ENCODE measurements at regions not wholly inside any gene's neighbourhood (a gene's known extent, or its start where the extent isn't known, plus 50 kb on each side); places are given as distances from the start of the nearest gene placed in this dataset.

- no peak overlapping the region for H3K27ac ChIP-seq (ENCODE audit: low read depth, low read length)
- H3K79me2 ChIP-seq (ENCODE audit: control insufficient read depth, insufficient read depth, low read length, unreplicated experiment): no peaks in the 10 kb centered on the region
- H3K36me3 ChIP-seq (ENCODE audit: insufficient read depth, low read length): no peaks in the 10 kb centered on the region
- H2AFZ ChIP-seq (ENCODE audit: low read length, unreplicated experiment): no peak overlapping the region
- H3K27me3 ChIP-seq (ENCODE audit: insufficient read depth, low read length): no peaks in the 10 kb centered on the region
- no peaks in the 10 kb centered on the region for H3K4me1 ChIP-seq (ENCODE audit: control insufficient read depth, insufficient read depth, low read length, unreplicated experiment)
- no peak overlapping the region for H3K4me3 ChIP-seq (ENCODE audit: low read depth, low read length)
Observed at GRCh38 chr20:59460352-59460751, 144.0 kb upstream of the PHACTR3 start.

GRCh38 chr20:59461526-59461925 is 142.8 kb upstream of the PHACTR3 start:
- Histone ChIP-seq H3K36me3 (ENCODE audit: insufficient read depth, low read length) (no peaks in the 10 kb centered on the region), H3K79me2 (ENCODE audit: control insufficient read depth, insufficient read depth, low read length, unreplicated experiment) (no peaks in the 10 kb centered on the region), H3K4me3 (ENCODE audit: low read depth, low read length) (no peak overlapping the region), H3K27me3 (ENCODE audit: insufficient read depth, low read length) (no peaks in the 10 kb centered on the region), H2AFZ (ENCODE audit: low read length, unreplicated experiment) (no peak overlapping the region), H3K27ac (ENCODE audit: low read depth, low read length) (no peak overlapping the region), H3K4me1 (ENCODE audit: control insufficient read depth, insufficient read depth, low read length, unreplicated experiment) (no peaks in the 10 kb centered on the region)

GRCh38 chr20:59462249-59462648 is 142.1 kb upstream of the PHACTR3 start:
- Histone ChIP-seq H3K79me2 (ENCODE audit: control insufficient read depth, insufficient read depth, low read length, unreplicated experiment) (no peaks in the 10 kb centered on the region), H3K27me3 (ENCODE audit: insufficient read depth, low read length) (no peaks in the 10 kb centered on the region), H3K27ac (ENCODE audit: low read depth, low read length) (no peak overlapping the region), H3K4me3 (ENCODE audit: low read depth, low read length) (no peak overlapping the region), H3K4me1 (ENCODE audit: control insufficient read depth, insufficient read depth, low read length, unreplicated experiment) (no peaks in the 10 kb centered on the region), H2AFZ (ENCODE audit: low read length, unreplicated experiment) (no peak overlapping the region), H3K36me3 (ENCODE audit: insufficient read depth, low read length) (no peaks in the 10 kb centered on the region)

- no peaks in the 10 kb centered on the region for H3K4me1 ChIP-seq (ENCODE audit: control insufficient read depth, insufficient read depth, low read length, unreplicated experiment)
- no peaks in the 10 kb centered on the region for H3K27me3 ChIP-seq (ENCODE audit: insufficient read depth, low read length)
- H3K27ac ChIP-seq (ENCODE audit: low read depth, low read length): no peak overlapping the region
- no peak overlapping the region for H3K4me3 ChIP-seq (ENCODE audit: low read depth, low read length)
- H2AFZ ChIP-seq (ENCODE audit: low read length, unreplicated experiment): no peak overlapping the region
- no peaks in the 10 kb centered on the region for H3K36me3 ChIP-seq (ENCODE audit: insufficient read depth, low read length)
- no peaks in the 10 kb centered on the region for H3K79me2 ChIP-seq (ENCODE audit: control insufficient read depth, insufficient read depth, low read length, unreplicated experiment)
Observed at GRCh38 chr20:59463541-59463940, 140.8 kb upstream of the PHACTR3 start.

- Histone ChIP-seq H3K4me3 (ENCODE audit: low read depth, low read length) (no peak overlapping the region), H3K79me2 (ENCODE audit: control insufficient read depth, insufficient read depth, low read length, unreplicated experiment) (no peaks in the 10 kb centered on the region), H3K36me3 (ENCODE audit: insufficient read depth, low read length) (no peaks in the 10 kb centered on the region), H3K4me1 (ENCODE audit: control insufficient read depth, insufficient read depth, low read length, unreplicated experiment) (no peaks in the 10 kb centered on the region), H3K27me3 (ENCODE audit: insufficient read depth, low read length) (no peaks in the 10 kb centered on the region), H2AFZ (ENCODE audit: low read length, unreplicated experiment) (no peak overlapping the region), H3K27ac (ENCODE audit: low read depth, low read length) (no peak overlapping the region)
Observed at GRCh38 chr20:59466107-59466815, 138.1 kb upstream of the PHACTR3 start.

GRCh38 chr20:59468831-59469230 is 135.5 kb upstream of the PHACTR3 start:
- no peak overlapping the region for H2AFZ ChIP-seq (ENCODE audit: low read length, unreplicated experiment)
- no peaks in the 10 kb centered on the region for H3K79me2 ChIP-seq (ENCODE audit: control insufficient read depth, insufficient read depth, low read length, unreplicated experiment)
- H3K27ac ChIP-seq (ENCODE audit: low read depth, low read length): no peak overlapping the region
- no peaks in the 10 kb centered on the region for H3K36me3 ChIP-seq (ENCODE audit: insufficient read depth, low read length)
- H3K27me3 ChIP-seq (ENCODE audit: insufficient read depth, low read length): no peaks in the 10 kb centered on the region
- no peak overlapping the region for H3K4me3 ChIP-seq (ENCODE audit: low read depth, low read length)
- H3K4me1 ChIP-seq (ENCODE audit: control insufficient read depth, insufficient read depth, low read length, unreplicated experiment): no peaks in the 10 kb centered on the region

- Histone ChIP-seq H3K4me1 (ENCODE audit: control insufficient read depth, insufficient read depth, low read length, unreplicated experiment) (no peaks in the 10 kb centered on the region), H3K27me3 (ENCODE audit: insufficient read depth, low read length) (no peaks in the 10 kb centered on the region), H3K79me2 (ENCODE audit: control insufficient read depth, insufficient read depth, low read length, unreplicated experiment) (no peaks in the 10 kb centered on the region), H3K36me3 (ENCODE audit: insufficient read depth, low read length) (no peaks in the 10 kb centered on the region), H3K4me3 (ENCODE audit: low read depth, low read length) (no peak overlapping the region), H2AFZ (ENCODE audit: low read length, unreplicated experiment) (no peak overlapping the region), H3K27ac (ENCODE audit: low read depth, low read length) (no peak overlapping the region)
Observed at GRCh38 chr20:59469267-59470252, 134.8 kb upstream of the PHACTR3 start.

- H3K79me2 ChIP-seq (ENCODE audit: control insufficient read depth, insufficient read depth, low read length, unreplicated experiment): no peaks in the 10 kb centered on the region
- H3K4me1 ChIP-seq (ENCODE audit: control insufficient read depth, insufficient read depth, low read length, unreplicated experiment): no peaks in the 10 kb centered on the region
- no peak overlapping the region for H2AFZ ChIP-seq (ENCODE audit: low read length, unreplicated experiment)
- no peak overlapping the region for H3K4me3 ChIP-seq (ENCODE audit: low read depth, low read length)
- no peak overlapping the region for H3K27ac ChIP-seq (ENCODE audit: low read depth, low read length)
- no peaks in the 10 kb centered on the region for H3K36me3 ChIP-seq (ENCODE audit: insufficient read depth, low read length)
- no peaks in the 10 kb centered on the region for H3K27me3 ChIP-seq (ENCODE audit: insufficient read depth, low read length)
Observed at GRCh38 chr20:59470521-59470920, 133.8 kb upstream of the PHACTR3 start.

- H3K79me2 ChIP-seq (ENCODE audit: control insufficient read depth, insufficient read depth, low read length, unreplicated experiment): no peaks in the 10 kb centered on the region
- H3K27me3 ChIP-seq (ENCODE audit: insufficient read depth, low read length): no peaks in the 10 kb centered on the region
- no peak overlapping the region for H3K27ac ChIP-seq (ENCODE audit: low read depth, low read length)
- H3K4me1 ChIP-seq (ENCODE audit: control insufficient read depth, insufficient read depth, low read length, unreplicated experiment): no peaks in the 10 kb centered on the region
- H2AFZ ChIP-seq (ENCODE audit: low read length, unreplicated experiment): no peak overlapping the region
- H3K4me3 ChIP-seq (ENCODE audit: low read depth, low read length): no peak overlapping the region
- H3K36me3 ChIP-seq (ENCODE audit: insufficient read depth, low read length): no peaks in the 10 kb centered on the region
Observed at GRCh38 chr20:59471653-59472421, 132.5 kb upstream of the PHACTR3 start.

GRCh38 chr20:59473742-59474141 is 130.6 kb upstream of the PHACTR3 start:
- Histone ChIP-seq H3K27ac (ENCODE audit: low read depth, low read length) (no peak overlapping the region), H3K4me3 (ENCODE audit: low read depth, low read length) (no peak overlapping the region), H3K4me1 (ENCODE audit: control insufficient read depth, insufficient read depth, low read length, unreplicated experiment) (no peaks in the 10 kb centered on the region), H3K36me3 (ENCODE audit: insufficient read depth, low read length) (no peaks in the 10 kb centered on the region), H2AFZ (ENCODE audit: low read length, unreplicated experiment) (no peak overlapping the region), H3K79me2 (ENCODE audit: control insufficient read depth, insufficient read depth, low read length, unreplicated experiment) (no peaks in the 10 kb centered on the region), H3K27me3 (ENCODE audit: insufficient read depth, low read length) (no peaks in the 10 kb centered on the region)
